HEK293 (cell line): ENCODE measurements at regions not wholly inside any gene's neighbourhood (a gene's known extent, or its start where the extent isn't known, plus 50 kb on each side); places are given as distances from the start of the nearest gene placed in this dataset.

ENCODE experiments used
- CTCF ChIA-PET: fragments of 350-600 bp; formaldehyde crosslinking; extraction: SDS; loops from one replicate; lab custom pipeline; 2021; ENCODE audit warnings: antibody characterized with exemption; lab: Yijun Ruan, JAX
- POLR2A ChIA-PET: fragments of 300-600 bp; formaldehyde crosslinking; extraction: SDS; loops from one replicate; lab custom pipeline; 2020; ENCODE audit warnings: antibody characterized with exemption, inconsistent platforms; lab: Yijun Ruan, JAX
- H3K27ac ChIP-seq: fragments of 200-500 bp; sonication (Bioruptor generic); 2 replicates; pipeline ENCODE4 v1.5.1; 2014; ENCODE audit warnings: low read depth, low read length, control low read depth, inconsistent platforms; ENCODE audit errors: extremely low read depth
- H3K36me3 ChIP-seq, 2 experiments: fragments of 200-500 bp in 1 of 2; sonication (Bioruptor generic) in 1 of 2; 1 replicate in 1 of 2; 2 replicates in 1 of 2; pipeline ENCODE4 v1.5.1; 2014 to 2017; ENCODE audit warnings: inconsistent platforms in 2 of 2, low read length in 2 of 2; ENCODE audit not compliant: control insufficient read depth in 2 of 2, insufficient read depth in 1 of 2
- H3K4me1 ChIP-seq: fragments of 200-500 bp; sonication (Bioruptor generic); 2 replicates; pipeline ENCODE4 v1.5.1; 2014; ENCODE audit warnings: mild to moderate bottlenecking, low read length, inconsistent platforms; ENCODE audit not compliant: control insufficient read depth, insufficient read depth
- H3K4me3 ChIP-seq: 2 replicates; pipeline ENCODE4 v1.5.1; 2011; ENCODE audit warnings: low read depth, mild to moderate bottlenecking, control low read depth, low read length, moderate library complexity
- H3K9me3 ChIP-seq: fragments of 200-500 bp; sonication (Bioruptor generic); 2 replicates; pipeline ENCODE4 v1.5.1; 2014; ENCODE audit warnings: low read depth, low read length, inconsistent platforms; ENCODE audit not compliant: control insufficient read depth, insufficient read depth
- CTCF ChIP-seq: fragments of 450-650 bp; formaldehyde crosslinking; IDR thresholded peaks from 2 replicates; pipeline ENCODE4 v1.5.1; 2016; ENCODE audit warnings: missing biosample characterization, missing genetic modification characterization
- GLIS2 ChIP-seq: fragments of 450-650 bp; formaldehyde crosslinking; IDR thresholded peaks from 2 replicates; pipeline ENCODE4 v1.5.1; 2016; ENCODE audit warnings: missing biosample characterization, missing genetic modification characterization
- HOXC10 ChIP-seq: sonication (generic); formaldehyde crosslinking; IDR thresholded peaks from 2 replicates; pipeline ENCODE4 v1.8.1; 2023; ENCODE audit warnings: mild to moderate bottlenecking, missing genetic modification reagents
- PRDM2 ChIP-seq: fragments of 450-650 bp; formaldehyde crosslinking; IDR thresholded peaks from 2 replicates; pipeline ENCODE4 v1.5.1; 2016; ENCODE audit warnings: missing biosample characterization, missing genetic modification characterization, borderline replicate concordance
- SALL2 ChIP-seq: fragments of 450-650 bp; formaldehyde crosslinking; IDR thresholded peaks from 2 replicates; pipeline ENCODE4 v1.5.0; 2017; ENCODE audit warnings: missing biosample characterization, mild to moderate bottlenecking, missing genetic modification characterization, borderline replicate concordance
- TRIM28 ChIP-seq: IDR thresholded peaks from 2 replicates; pipeline ENCODE4 v1.6.1; 2011; ENCODE audit warnings: low read length, control low read depth, borderline replicate concordance
- ZBTB10 ChIP-seq: fragments of 450-650 bp; formaldehyde crosslinking; IDR thresholded peaks from 2 replicates; pipeline ENCODE4 v1.5.1; 2016; ENCODE audit warnings: missing biosample characterization, missing genetic modification characterization
- ZEB2 ChIP-seq: fragments of 450-650 bp; formaldehyde crosslinking; IDR thresholded peaks from 2 replicates; pipeline ENCODE4 v1.5.1; 2016; ENCODE audit warnings: missing biosample characterization, missing genetic modification characterization
- ZFP41 ChIP-seq: fragments of 450-650 bp; formaldehyde crosslinking; IDR thresholded peaks from 2 replicates; pipeline ENCODE4 v1.5.1; 2016; ENCODE audit warnings: missing biosample characterization, missing genetic modification characterization, borderline replicate concordance
- ZNF10 ChIP-seq: fragments of 450-650 bp; formaldehyde crosslinking; IDR thresholded peaks from 2 replicates; pipeline ENCODE4 v1.5.1; 2017; ENCODE audit warnings: missing biosample characterization, missing genetic modification characterization
- ZNF169 ChIP-seq: fragments of 450-650 bp; formaldehyde crosslinking; IDR thresholded peaks from 2 replicates; pipeline ENCODE4 v1.5.1; 2016; ENCODE audit warnings: missing biosample characterization, missing genetic modification characterization
- ZNF211 ChIP-seq: fragments of 450-650 bp; formaldehyde crosslinking; IDR thresholded peaks from 2 replicates; pipeline ENCODE4 v1.5.1; 2016; ENCODE audit warnings: low read depth, missing biosample characterization, missing genetic modification characterization
- ZNF223 ChIP-seq: fragments of 450-650 bp; formaldehyde crosslinking; IDR thresholded peaks from 2 replicates; pipeline ENCODE4 v1.5.1; 2016; ENCODE audit warnings: missing biosample characterization, missing genetic modification characterization
- ZNF23 ChIP-seq: fragments of 450-650 bp; formaldehyde crosslinking; IDR thresholded peaks from 2 replicates; pipeline ENCODE4 v1.5.1; 2016; ENCODE audit warnings: missing biosample characterization, missing genetic modification characterization, borderline replicate concordance
- ZNF274 ChIP-seq, 2 experiments: fragments of 200-500 bp in 1 of 2; fragments of 450-650 bp in 1 of 2; sonication (Bioruptor generic) in 1 of 2; formaldehyde crosslinking in 1 of 2; IDR thresholded peaks; 2 replicates each; pipeline versions ENCODE4 v1.5.1 to v1.6.1; 2014 to 2016; ENCODE audit warnings: borderline replicate concordance in 1 of 2, inconsistent platforms in 1 of 2, low read length in 1 of 2, missing biosample characterization in 1 of 2, missing genetic modification characterization in 1 of 2
- ZNF311 ChIP-seq: fragments of 450-650 bp; formaldehyde crosslinking; IDR thresholded peaks from 2 replicates; pipeline ENCODE4 v1.5.1; 2017; ENCODE audit warnings: missing biosample characterization, missing genetic modification characterization, borderline replicate concordance
- ZNF366 ChIP-seq: fragments of 450-650 bp; formaldehyde crosslinking; conservative IDR thresholded peaks from 2 replicates; pipeline ENCODE4 v1.5.1; 2016; ENCODE audit warnings: missing biosample characterization, missing genetic modification characterization
- ZNF558 ChIP-seq: fragments of 450-650 bp; formaldehyde crosslinking; IDR thresholded peaks from 2 replicates; pipeline ENCODE4 v1.5.1; 2016; ENCODE audit warnings: missing biosample characterization, missing genetic modification characterization
- ZNF624 ChIP-seq: fragments of 450-650 bp; formaldehyde crosslinking; IDR thresholded peaks from 2 replicates; pipeline ENCODE4 v1.5.1; 2017; ENCODE audit warnings: missing biosample characterization, missing genetic modification characterization
- ZNF629 ChIP-seq: fragments of 450-650 bp; formaldehyde crosslinking; IDR thresholded peaks from 2 replicates; pipeline ENCODE4 v1.5.1; 2017; ENCODE audit warnings: missing biosample characterization, missing genetic modification characterization
- ZNF664 ChIP-seq: fragments of 450-650 bp; formaldehyde crosslinking; IDR thresholded peaks from 2 replicates; pipeline ENCODE4 v1.5.1; 2016; ENCODE audit warnings: missing biosample characterization, missing genetic modification characterization
- ZNF670 ChIP-seq: fragments of 450-650 bp; formaldehyde crosslinking; IDR thresholded peaks from 2 replicates; pipeline ENCODE4 v1.5.1; 2016; ENCODE audit warnings: missing biosample characterization, missing genetic modification characterization, low read depth
- TF ChIP-seq, protein P1 (sequence below): fragments of 450-650 bp; formaldehyde crosslinking; IDR thresholded peaks from 2 replicates; pipeline ENCODE4 v1.5.1; 2017; ENCODE audit warnings: missing biosample characterization, missing genetic modification characterization

DNA sequence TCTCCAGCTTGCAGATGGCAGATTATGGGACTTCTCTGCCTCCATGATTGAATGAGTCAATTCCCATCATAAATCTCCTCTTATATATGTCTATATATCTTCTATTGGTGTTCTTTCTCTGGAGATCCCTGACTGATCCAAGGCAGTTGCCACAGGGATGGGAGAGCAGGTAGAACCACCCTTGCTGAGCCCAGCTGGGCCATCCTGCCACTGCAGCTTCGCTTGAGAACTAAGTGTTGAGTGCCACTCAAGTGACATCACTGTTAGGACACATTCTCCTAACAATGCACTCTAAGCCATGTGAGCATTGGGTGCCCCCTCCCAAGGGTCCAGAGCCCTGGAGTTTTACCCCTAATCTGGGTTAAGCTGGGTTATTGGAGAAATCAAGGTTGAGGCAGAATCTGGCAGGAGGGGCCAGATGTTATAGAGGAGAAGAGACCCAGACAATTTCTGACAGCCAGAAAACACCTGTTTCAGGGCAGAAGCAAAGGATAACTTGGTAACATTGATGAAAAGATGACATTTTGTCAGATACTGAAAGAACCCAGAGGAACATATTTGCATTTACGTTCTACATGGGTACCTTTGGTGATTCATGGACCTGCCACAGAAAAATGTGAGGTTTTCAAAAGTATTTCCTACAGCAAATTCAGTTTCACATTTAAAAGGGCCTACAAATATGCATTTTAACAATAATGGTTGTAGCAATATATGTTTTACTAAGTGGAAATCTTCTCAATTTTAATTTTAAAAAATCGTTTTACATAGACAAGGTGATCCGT is 57.2 kb upstream of the MAX start:
- Histone ChIP-seq H3K36me3 (no peaks in the 10 kb centered on the region), H3K9me3 (no peaks in the 10 kb centered on the region), H3K4me3 (no peak overlapping the region), H3K27ac (no peak overlapping the region), H3K4me1 (no peaks in the 10 kb centered on the region)
- POLR2A ChIA-PET, result no interaction called here
- CTCF ChIA-PET, result interaction anchor here (1.1 kb wide), 1 partner anchor 27 kb away, joined by 3 read pairs; no protein-coding TSS in a partner anchor
- TF ChIP-seq ZNF670 (tag by site-specific recombination), result no peak

- CTCF ChIA-PET, result interaction anchor here (0.6 kb wide), 1 partner anchor 800 kb away, joined by 5 read pairs; no protein-coding TSS in a partner anchor
Observed at GRCh38 chr14:65160091-65160490, 57.8 kb upstream of the MAX start.

GRCh38 chr14:65162031-65162430 is 59.7 kb upstream of the MAX start:
- POLR2A ChIA-PET, result no interaction called here
- TF ChIP-seq PRDM2 (tag by site-specific recombination), result no peak
- no peak for TF ChIP-seq ZNF223 (tag by site-specific recombination)
- no peak for TF ChIP-seq TRIM28
- TF ChIP-seq ZNF23, result no peak
- no peak for TF ChIP-seq ZBTB10
- H3K27ac ChIP-seq, result no peak overlapping the region
- H3K9me3 ChIP-seq, result no peaks in the 10 kb centered on the region
- no peaks in the 10 kb centered on the region for H3K4me1 ChIP-seq
- H3K4me3 ChIP-seq, result no peak overlapping the region
- no peaks in the 10 kb centered on the region for H3K36me3 ChIP-seq
- CTCF ChIA-PET, result interaction anchor here (1.3 to 1.8 kb wide), 3 partner anchors 252 to 799 kb away, joined by 4 to 9 read pairs (median 4); no protein-coding TSS in a partner anchor

More at GRCh38 chr14:65160091-65160490, 57.8 kb upstream of the MAX start:
- POLR2A ChIA-PET, result no interaction called here
- H3K9me3 ChIP-seq, result no peaks in the 10 kb centered on the region
- no peak overlapping the region for H3K4me3 ChIP-seq
- no peaks in the 10 kb centered on the region for H3K36me3 ChIP-seq
- no peak overlapping the region for H3K27ac ChIP-seq
- TF ChIP-seq ZNF629 (tag by site-specific recombination) (no peak), GLIS2 (tag by site-specific recombination) (no peak), CTCF (no peak), ZNF558 (no peak), ZNF169 (tag by site-specific recombination) (no peak), ZNF10 (tag by site-specific recombination) (no peak), ZFP41 (no peak), ZEB2 (tag by site-specific recombination) (no peak), SALL2 (tag by site-specific recombination) (no peak), ZNF274 (IDR thresholded peaks at IDR 0.05; ENCODE audit: low read length) (no peak), ZNF274 (tag by site-specific recombination; IDR thresholded peaks at IDR 0.05; ENCODE audit: borderline replicate concordance) (no peak), ZNF366 (tag by site-specific recombination) (no peak), HOXC10 (CRISPR knock-in tag) (no peak), ZNF664 (tag by site-specific recombination) (no peak), ZNF211 (tag by site-specific recombination) (no peak), ZNF311 (tag by site-specific recombination) (no peak), ZNF624 (tag by site-specific recombination) (no peak)
- TF ChIP-seq, protein P1, sequence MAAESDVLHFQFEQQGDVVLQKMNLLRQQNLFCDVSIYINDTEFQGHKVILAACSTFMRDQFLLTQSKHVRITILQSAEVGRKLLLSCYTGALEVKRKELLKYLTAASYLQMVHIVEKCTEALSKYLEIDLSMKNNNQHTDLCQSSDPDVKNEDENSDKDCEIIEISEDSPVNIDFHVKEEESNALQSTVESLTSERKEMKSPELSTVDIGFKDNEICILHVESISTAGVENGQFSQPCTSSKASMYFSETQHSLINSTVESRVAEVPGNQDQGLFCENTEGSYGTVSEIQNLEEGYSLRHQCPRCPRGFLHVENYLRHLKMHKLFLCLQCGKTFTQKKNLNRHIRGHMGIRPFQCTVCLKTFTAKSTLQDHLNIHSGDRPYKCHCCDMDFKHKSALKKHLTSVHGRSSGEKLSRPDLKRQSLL (tag by site-specific recombination), result no peak
- TF ChIP-seq, all 188 proteins: peak for 0
- no peaks in the 10 kb centered on the region for H3K4me1 ChIP-seq
